Epithelial cell of esophagus (primary cell): ENCODE measurements at regions not wholly inside any gene's neighbourhood (a gene's known extent, or its start where the extent isn't known, plus 50 kb on each side); places are given as distances from the start of the nearest gene placed in this dataset.

ENCODE experiments used
- DNase-seq: peaks from one replicate; pipeline ENCODE4 v3.0.0; 2010; ENCODE audit warnings: low read depth
- H3K4me3 ChIP-seq: 2 replicates; pipeline ENCODE4 v1.5.1; 2011; ENCODE audit warnings: mild to moderate bottlenecking, low read length, control low read depth
- TF ChIP-seq, protein P1 (sequence below): IDR thresholded peaks from 2 replicates; pipeline ENCODE4 v1.5.1; 2011; ENCODE audit warnings: low read depth, mild to moderate bottlenecking, low read length, control low read depth, inconsistent platforms; ENCODE audit not compliant: insufficient read depth; ENCODE audit errors: missing control alignments

DNA sequence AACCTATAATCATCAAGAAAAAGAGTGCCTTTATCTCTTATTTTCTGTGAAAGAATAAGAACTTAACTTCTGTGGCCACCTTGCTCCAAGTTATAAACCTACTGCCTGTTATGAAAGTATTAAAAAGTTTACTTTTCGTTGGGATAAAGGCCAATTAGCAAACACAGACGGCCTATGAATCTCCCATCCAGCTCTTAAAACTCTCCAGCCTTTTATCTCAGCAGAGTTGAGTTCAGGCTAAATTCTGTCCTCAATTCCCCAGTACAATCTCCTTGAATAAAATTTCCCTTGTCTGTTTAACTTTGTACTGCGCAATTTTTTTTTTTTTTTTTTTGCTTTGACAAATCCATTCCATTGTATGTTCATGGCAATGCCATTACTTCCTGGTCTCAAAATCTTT is 1058.4 kb downstream of the SLITRK5 start:
- no peak for DNase-seq
- TF ChIP-seq, protein P1, sequence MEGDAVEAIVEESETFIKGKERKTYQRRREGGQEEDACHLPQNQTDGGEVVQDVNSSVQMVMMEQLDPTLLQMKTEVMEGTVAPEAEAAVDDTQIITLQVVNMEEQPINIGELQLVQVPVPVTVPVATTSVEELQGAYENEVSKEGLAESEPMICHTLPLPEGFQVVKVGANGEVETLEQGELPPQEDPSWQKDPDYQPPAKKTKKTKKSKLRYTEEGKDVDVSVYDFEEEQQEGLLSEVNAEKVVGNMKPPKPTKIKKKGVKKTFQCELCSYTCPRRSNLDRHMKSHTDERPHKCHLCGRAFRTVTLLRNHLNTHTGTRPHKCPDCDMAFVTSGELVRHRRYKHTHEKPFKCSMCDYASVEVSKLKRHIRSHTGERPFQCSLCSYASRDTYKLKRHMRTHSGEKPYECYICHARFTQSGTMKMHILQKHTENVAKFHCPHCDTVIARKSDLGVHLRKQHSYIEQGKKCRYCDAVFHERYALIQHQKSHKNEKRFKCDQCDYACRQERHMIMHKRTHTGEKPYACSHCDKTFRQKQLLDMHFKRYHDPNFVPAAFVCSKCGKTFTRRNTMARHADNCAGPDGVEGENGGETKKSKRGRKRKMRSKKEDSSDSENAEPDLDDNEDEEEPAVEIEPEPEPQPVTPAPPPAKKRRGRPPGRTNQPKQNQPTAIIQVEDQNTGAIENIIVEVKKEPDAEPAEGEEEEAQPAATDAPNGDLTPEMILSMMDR: no peak
- H3K4me3 ChIP-seq: no peak overlapping the region

DNA sequence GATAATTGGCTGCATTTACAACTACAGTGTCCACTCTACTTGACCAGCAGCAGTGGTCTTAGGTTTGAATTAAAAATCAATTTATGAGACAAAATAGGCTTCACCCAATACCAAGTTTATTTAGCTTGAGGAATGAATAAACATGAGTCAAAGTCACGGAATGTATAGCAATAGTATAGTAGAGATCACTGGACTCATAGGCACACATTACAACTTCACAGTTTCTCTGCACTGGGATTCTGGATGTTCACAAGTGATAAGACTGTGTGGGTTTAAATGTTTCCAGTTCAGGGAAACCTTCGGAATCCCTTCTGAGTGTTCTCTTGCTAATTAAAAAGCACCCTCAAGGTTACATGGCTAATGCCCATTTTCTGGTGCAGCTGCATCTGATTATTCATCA is 1064.9 kb downstream of the SLITRK5 start:
- TF ChIP-seq, protein P1: no peak
- no peak overlapping the region for H3K4me3 ChIP-seq
- no peak for DNase-seq

DNA sequence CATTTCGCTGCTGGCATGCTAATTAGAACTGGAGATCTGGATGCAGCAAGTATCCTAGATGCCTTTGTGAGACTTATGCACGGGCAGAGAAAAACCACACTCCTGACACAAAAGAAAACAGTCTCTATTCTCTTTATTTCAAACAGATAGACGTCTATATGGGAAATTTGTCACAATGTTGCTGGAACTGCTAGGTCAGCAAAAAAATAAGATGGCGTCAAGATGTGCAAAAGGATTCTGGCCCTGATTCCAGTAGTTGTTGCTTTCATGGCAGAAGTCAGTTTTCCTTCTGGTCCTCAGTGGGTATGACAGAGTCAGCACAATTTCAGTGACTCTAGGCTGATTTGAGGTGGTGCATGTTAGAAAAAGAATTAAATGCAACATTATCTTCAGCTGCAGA is 1068.0 kb downstream of the SLITRK5 start:
- no peak for DNase-seq
- TF ChIP-seq, protein P1: no peak
- H3K4me3 ChIP-seq: no peak overlapping the region

DNA sequence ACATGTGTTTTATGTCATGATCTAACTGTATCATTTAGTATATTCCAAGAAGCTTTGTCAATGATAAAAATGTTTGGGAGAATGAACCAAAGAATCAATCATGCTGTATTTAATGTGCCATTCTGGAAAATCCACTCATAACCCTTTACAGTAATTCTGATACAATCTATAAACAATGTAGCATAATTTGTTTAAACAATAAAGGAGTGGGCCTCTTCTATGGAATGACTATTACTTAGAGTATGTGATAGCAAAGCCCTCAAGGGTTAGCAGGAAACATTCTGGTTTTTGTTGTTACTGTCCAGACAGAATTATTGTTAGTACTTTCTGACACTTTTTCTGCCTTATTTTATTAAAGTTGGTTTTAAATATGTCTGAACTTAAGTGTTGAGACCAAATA is 1073.1 kb downstream of the SLITRK5 start:
- TF ChIP-seq, protein P1: no peak
- DNase-seq: no peak
- no peak overlapping the region for H3K4me3 ChIP-seq

DNA sequence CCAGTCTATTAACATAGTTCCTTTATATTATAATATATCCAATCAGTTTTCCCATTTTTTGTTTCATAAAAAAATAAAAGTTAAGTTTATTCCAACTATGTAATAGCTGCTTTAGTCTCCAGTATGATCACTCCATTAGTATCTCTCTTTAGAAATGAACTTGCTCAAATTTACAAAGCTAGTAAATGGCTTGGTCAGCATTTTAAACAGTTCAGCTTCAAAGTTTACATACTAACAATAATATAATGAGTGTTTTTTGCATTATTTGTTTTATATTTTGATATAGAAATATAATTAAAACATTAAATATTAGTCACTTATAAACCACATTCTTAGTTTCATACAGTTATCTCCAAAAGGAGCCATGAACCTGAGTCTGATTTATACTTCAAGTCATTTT is 1073.8 kb downstream of the SLITRK5 start:
- H3K4me3 ChIP-seq: no peak overlapping the region
- TF ChIP-seq, protein P1: no peak
- DNase-seq: no peak

DNA sequence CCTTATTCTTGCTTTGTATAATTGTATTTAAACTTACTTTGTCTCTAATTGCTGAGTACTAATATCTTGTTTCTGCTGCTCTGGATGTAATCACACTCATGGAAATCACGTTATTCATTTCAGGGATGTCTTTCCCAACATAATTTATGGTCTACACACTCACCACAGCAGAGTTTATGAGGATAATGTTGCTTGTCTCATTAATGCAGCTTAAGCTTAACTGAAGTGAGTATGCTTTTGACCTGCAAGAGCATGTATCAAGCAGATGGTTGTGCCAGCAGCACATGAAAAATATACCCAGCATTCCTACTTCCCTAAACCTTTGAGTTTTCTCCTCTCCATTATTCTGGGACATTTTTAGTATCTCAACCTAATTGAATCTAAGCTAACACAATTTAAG is 1080.9 kb downstream of the SLITRK5 start:
- H3K4me3 ChIP-seq: no peak overlapping the region
- TF ChIP-seq, protein P1: no peak

DNA sequence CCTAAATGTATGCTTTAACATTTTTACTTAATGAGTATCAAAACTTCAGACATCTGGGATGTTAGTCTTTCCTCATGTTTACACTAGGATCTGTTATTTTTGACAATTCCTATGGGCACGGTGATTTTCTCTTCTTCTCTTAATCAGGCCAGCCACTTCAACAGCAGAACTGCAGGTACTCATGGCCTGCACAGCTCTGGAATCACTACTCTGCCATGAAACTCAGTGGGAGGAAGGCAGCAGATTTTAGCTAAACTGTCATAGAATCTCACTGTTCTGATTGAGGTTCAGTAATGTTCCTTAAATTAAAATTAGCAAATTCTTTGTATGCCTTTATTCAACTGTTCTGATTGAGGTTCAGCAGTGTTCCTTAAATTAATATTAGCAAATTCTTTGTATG is 1083.0 kb downstream of the SLITRK5 start:
- TF ChIP-seq, protein P1: no peak
- DNase-seq: no peak
- no peak overlapping the region for H3K4me3 ChIP-seq

More for the DNA sequence above, 1080.9 kb downstream of the SLITRK5 start:
- DNase-seq: no peak
